Endothelial cell of umbilical vein (primary cell): ENCODE measurements at regions not wholly inside any gene's neighbourhood (a gene's known extent, or its start where the extent isn't known, plus 50 kb on each side); places are given as distances from the start of the nearest gene placed in this dataset.
"Not testable (repeated sequence)": the region's sequence is repeated elsewhere in the genome, so short reads cannot be mapped to it uniquely, and the experiment has no call there.

ENCODE experiments used
- BruUV-seq: library from RNA; stranded (reverse); fragments of 400-500 nt; replicated peaks from 2 replicates; lab custom pipeline; 2021; lab: Mats Ljungman, UMichigan
- CTCF ChIA-PET: fragments of 300-600, 350-600 bp; sonication (Branson Sonifier 250); formaldehyde crosslinking; loops from one replicate; lab custom pipeline; 2021; ENCODE audit warnings: antibody characterized with exemption, inconsistent platforms; lab: Charles Lee
- POLR2A ChIA-PET: fragments of 300-600, 350-600 bp; sonication (Branson Sonifier 250); formaldehyde crosslinking; loops from one replicate; lab custom pipeline; 2021; ENCODE audit warnings: antibody characterized with exemption, inconsistent platforms; lab: Charles Lee
- DNase-seq: peaks from one replicate; pipeline ENCODE4 v3.0.0-alpha.2; 2011; ENCODE audit warnings: low read depth, low spot score
- FAIRE-seq: peaks from 2 replicates; lab custom pipeline; 2011; peaks lifted over from hg19 to GRCh38; lab: Jason Lieb, UNC
- H2AFZ ChIP-seq: 2 replicates; pipeline ENCODE4 v1.6.0; 2012; ENCODE audit warnings: low read depth, low read length, control low read depth, inconsistent platforms
- H3K27ac ChIP-seq: 2 replicates; pipeline ENCODE4 v1.5.1; 2011; ENCODE audit warnings: low read depth, mild to moderate bottlenecking, control low read depth, low read length, moderate library complexity; ENCODE audit not compliant: insufficient read depth
- H3K27me3 ChIP-seq, 2 experiments: 2 replicates each; pipeline versions ENCODE4 v1.6.0 to v1.6.1; 2011; ENCODE audit warnings: low read length in 2 of 2, mixed read lengths in 1 of 2; ENCODE audit not compliant: control insufficient read depth in 2 of 2, insufficient read depth in 2 of 2
- H3K36me3 ChIP-seq, 2 experiments: 2 replicates in 1 of 2; 3 replicates in 1 of 2; pipeline ENCODE4 v1.5.1; 2011; ENCODE audit warnings: low read length in 2 of 2, mild to moderate bottlenecking in 1 of 2, moderate library complexity in 1 of 2; ENCODE audit not compliant: control insufficient read depth in 2 of 2, insufficient read depth in 2 of 2; ENCODE audit errors: extremely low read depth in 1 of 2
- H3K4me1 ChIP-seq: 3 replicates; pipeline ENCODE4 v1.5.1; 2011; ENCODE audit warnings: mild to moderate bottlenecking, low read length; ENCODE audit not compliant: control insufficient read depth, insufficient read depth; ENCODE audit errors: extremely low read depth
- H3K4me2 ChIP-seq: 2 replicates; pipeline ENCODE4 v1.6.1; 2011; ENCODE audit warnings: low read length, control low read depth, mixed read lengths; ENCODE audit not compliant: insufficient read depth
- H3K4me3 ChIP-seq, 3 experiments: fragments of 200-600 bp in 1 of 3; sonication (generic), shearing (Covaris generic) in 1 of 3; replicated peaks in 1 of 3; 2 replicates each; pipeline ENCODE4 v1.5.1; 2011 to 2016; ENCODE audit warnings: control low read depth in 3 of 3, low read length in 3 of 3, mild to moderate bottlenecking in 2 of 3, inconsistent platforms in 1 of 3, low read depth in 1 of 3, moderate library complexity in 1 of 3; ENCODE audit not compliant: insufficient read depth in 1 of 3
- H3K79me2 ChIP-seq: 2 replicates; pipeline ENCODE4 v1.6.0; 2012; ENCODE audit warnings: low read length, inconsistent platforms; ENCODE audit not compliant: control insufficient read depth, insufficient read depth
- H3K9ac ChIP-seq: replicated peaks from 2 replicates; pipeline ENCODE3; 2011; ENCODE audit warnings: low read length, control low read depth; ENCODE audit not compliant: insufficient read depth; ENCODE audit errors: extremely low read depth
- H3K9me1 ChIP-seq: replicated peaks from 3 replicates; pipeline ENCODE4 v1.6.0; 2011; ENCODE audit warnings: mild to moderate bottlenecking, low read length; ENCODE audit not compliant: control insufficient read depth, insufficient read depth; ENCODE audit errors: extremely low read depth
- H3K9me3 ChIP-seq: replicated peaks from 2 replicates; pipeline ENCODE4 v1.5.1; 2012; ENCODE audit warnings: low read length, inconsistent platforms; ENCODE audit not compliant: control insufficient read depth, insufficient read depth
- H4K20me1 ChIP-seq: replicated peaks from 2 replicates; pipeline ENCODE3; 2011; ENCODE audit warnings: mild to moderate bottlenecking, low read length; ENCODE audit not compliant: control insufficient read depth, insufficient read depth; ENCODE audit errors: extremely low read depth
- CTCF ChIP-seq, 2 donors: IDR thresholded peaks; 1 replicate in 1 of 2; 2 replicates in 1 of 2; pipeline ENCODE4 v1.5.1; 2011; ENCODE audit warnings: low read length in 2 of 2, mild to moderate bottlenecking in 2 of 2, moderate library complexity in 2 of 2, control low read depth in 1 of 2, inconsistent platforms in 1 of 2, low read depth in 1 of 2; ENCODE audit not compliant: insufficient read depth in 1 of 2; ENCODE audit errors: extremely low read depth in 1 of 2
- EZH2 ChIP-seq: IDR thresholded peaks from 2 replicates; pipeline ENCODE4 v1.6.1; 2012; ENCODE audit warnings: borderline replicate concordance, low read depth, mild to moderate bottlenecking, moderate library complexity, low read length, inconsistent platforms; ENCODE audit not compliant: severe bottlenecking
- FOS ChIP-seq: IDR thresholded peaks from 2 replicates; pipeline ENCODE4 v1.6.1; 2011; ENCODE audit warnings: mild to moderate bottlenecking, low read length, moderate library complexity, borderline replicate concordance; ENCODE audit not compliant: insufficient read depth
- GATA2 ChIP-seq: IDR thresholded peaks from 2 replicates; pipeline ENCODE4 v1.7.0; 2011; ENCODE audit warnings: low read depth, mild to moderate bottlenecking, moderate library complexity, mixed read lengths, low read length; ENCODE audit not compliant: insufficient read length, insufficient read depth
- JUN ChIP-seq: IDR thresholded peaks from 2 replicates; pipeline ENCODE4 v1.6.1; 2011; ENCODE audit warnings: borderline replicate concordance, low read depth; ENCODE audit not compliant: insufficient read length, insufficient read depth
- MAX ChIP-seq: IDR thresholded peaks from 2 replicates; pipeline ENCODE4 v1.6.1; 2011; ENCODE audit not compliant: insufficient read depth, insufficient read length
- MYC ChIP-seq: IDR thresholded peaks from one replicate; pipeline ENCODE4 v1.6.1; 2011; ENCODE audit warnings: mild to moderate bottlenecking, low read depth, low read length
- POLR2A ChIP-seq: IDR thresholded peaks from 2 replicates; pipeline ENCODE4 v1.6.1; 2012; ENCODE audit warnings: low read depth, mild to moderate bottlenecking, control low read depth, low read length
- POLR2AphosphoS5 ChIP-seq: IDR thresholded peaks from 2 replicates; pipeline ENCODE4 v1.6.1; 2012; ENCODE audit warnings: low read depth, mild to moderate bottlenecking, control low read depth, low read length, moderate library complexity; ENCODE audit not compliant: insufficient read depth
- dilution Hi-C: fragments of 300-500 bp; cut with MboI; formaldehyde crosslinking; loops from one replicate; pipeline ENCODE4 v1.15.0; 2019; ENCODE audit warnings: low sequenced_read_pairs; ENCODE audit not compliant: extremely low pct_ligation_motif_present
- intact Hi-C: fragments of 100-400 bp; cut with micrococcal nuclease; formaldehyde crosslinking; loops from one replicate; pipeline ENCODE4 v1.10.0; 2022

GRCh38 chrX:87167841-87168240 is 349.8 kb upstream of the KLHL4 start:
- H3K4me3 ChIP-seq, result no peak overlapping the region
- H3K27ac ChIP-seq, result no peak overlapping the region
- BruUV-seq, result no TSS peak
- H4K20me1 ChIP-seq, result no peaks in the 10 kb centered on the region
- ChIA-PET POLR2A (no interaction called here), CTCF (no interaction called here)
- H3K79me2 ChIP-seq, result no peaks in the 10 kb centered on the region
- no peak overlapping the region for H3K9ac ChIP-seq
- no peaks in the 10 kb centered on the region for H3K9me3 ChIP-seq
- no peaks in the 10 kb centered on the region for H3K4me1 ChIP-seq
- DNase-seq (no peak), FAIRE-seq (no peak)
- no peaks in the 10 kb centered on the region for H3K27me3 ChIP-seq
- H2AFZ ChIP-seq, result no peak overlapping the region
- H3K4me2 ChIP-seq, result no peak overlapping the region
- TF ChIP-seq CTCF (IDR thresholded peaks at IDR 0.05; ENCODE audit: extremely low read depth in 1 of 2, insufficient read depth in 1 of 2, low read depth in 1 of 2, low read length in 2 of 2) (no peak), EZH2 (no peak), POLR2A (no peak), JUN (no peak), FOS (no peak), GATA2 (no peak), MYC (no peak), POLR2AphosphoS5 (no peak), MAX (no peak)
- intact Hi-C loops, result no loop called here
- dilution Hi-C loops, result no loop called here
- no peaks in the 10 kb centered on the region for H3K36me3 ChIP-seq
- H3K9me1 ChIP-seq, result no peaks in the 10 kb centered on the region

GRCh38 chrX:87178009-87178408 is 339.6 kb upstream of the KLHL4 start:
- H3K4me2 ChIP-seq, H3K79me2 ChIP-seq, H4K20me1 ChIP-seq, H3K36me3 ChIP-seq, H3K9ac ChIP-seq, H3K9me1 ChIP-seq, POLR2A ChIA-PET, H3K27ac ChIP-seq, H3K27me3 ChIP-seq, BruUV-seq, CTCF ChIA-PET, FAIRE-seq, H3K4me1 ChIP-seq, H3K4me3 ChIP-seq, intact Hi-C loops, H2AFZ ChIP-seq, dilution Hi-C loops, H3K9me3 ChIP-seq, DNase-seq: not testable (repeated sequence)
